ENCODE measurements at regions not wholly inside any gene's neighbourhood (a gene's known extent, or its start where the extent isn't known, plus 50 kb on each side); places are given as distances from the start of the nearest gene placed in this dataset.

- POLR2A ChIA-PET: no interaction called here
- no peak for TF ChIP-seq CTCF (IDR thresholded peaks at IDR 0.05; ENCODE audit: insufficient read depth, low read length, missing control alignments)
- H3K4me3 ChIP-seq (ENCODE audit: low read depth, low read length): no peak overlapping the region
- no peak for DNase-seq (ENCODE audit: low read depth, low spot score)
- CTCF ChIA-PET: no interaction called here
Measured at GRCh38 chr20:52840041-52840440, 132.1 kb upstream of the TSHZ2 start.

GRCh38 chr20:52838510-52839241 lies 133.5 kb upstream of the TSHZ2 start:
- H3K4me3 ChIP-seq (ENCODE audit: low read depth, low read length): no peak overlapping the region
- ChIA-PET CTCF (no interaction called here), POLR2A (no interaction called here)
- no peak for TF ChIP-seq CTCF (IDR thresholded peaks at IDR 0.05; ENCODE audit: insufficient read depth, low read length, missing control alignments)
- DNase-seq (ENCODE audit: low read depth, low spot score): no peak

- no peak overlapping the region for H3K4me3 ChIP-seq (ENCODE audit: low read depth, low read length)
- ChIA-PET POLR2A (no interaction called here), CTCF (no interaction called here)
- no peak for TF ChIP-seq CTCF (IDR thresholded peaks at IDR 0.05; ENCODE audit: insufficient read depth, low read length, missing control alignments)
- no peak for DNase-seq (ENCODE audit: low read depth, low spot score)
Measured at GRCh38 chr20:52837378-52837777, 134.8 kb upstream of the TSHZ2 start.

GRCh38 chr20:52833901-52834300 lies 138.3 kb upstream of the TSHZ2 start:
- no peak overlapping the region for H3K4me3 ChIP-seq (ENCODE audit: low read depth, low read length)
- ChIA-PET POLR2A (no interaction called here), CTCF (no interaction called here)
- DNase-seq (ENCODE audit: low read depth, low spot score): no peak
- TF ChIP-seq CTCF (IDR thresholded peaks at IDR 0.05; ENCODE audit: insufficient read depth, low read length, missing control alignments): no peak

GRCh38 chr20:52832151-52832774 lies 139.9 kb upstream of the TSHZ2 start:
- no peak overlapping the region for H3K4me3 ChIP-seq (ENCODE audit: low read depth, low read length)
- CTCF ChIA-PET: no interaction called here
- POLR2A ChIA-PET: no interaction called here
- no peak for DNase-seq (ENCODE audit: low read depth, low spot score)
- no peak for TF ChIP-seq CTCF (IDR thresholded peaks at IDR 0.05; ENCODE audit: insufficient read depth, low read length, missing control alignments)

GRCh38 chr20:52830598-52830997 lies 141.6 kb upstream of the TSHZ2 start:
- CTCF ChIA-PET: no interaction called here
- TF ChIP-seq CTCF (IDR thresholded peaks at IDR 0.05; ENCODE audit: insufficient read depth, low read length, missing control alignments): no peak
- POLR2A ChIA-PET: no interaction called here

More at GRCh38 chr20:52830598-52830997, 141.6 kb upstream of the TSHZ2 start:
- no peak for DNase-seq (ENCODE audit: low read depth, low spot score)
- no peak overlapping the region for H3K4me3 ChIP-seq (ENCODE audit: low read depth, low read length)
